Neural cell (in vitro differentiated cells): ENCODE measurements at regions not wholly inside any gene's neighbourhood (a gene's known extent, or its start where the extent isn't known, plus 50 kb on each side); places are given as distances from the start of the nearest gene placed in this dataset.

ENCODE experiments used
- H2AFZ ChIP-seq: fragments of 200-600, 300-800 bp; sonication (generic), shearing (Covaris generic); 2 replicates; pipeline ENCODE4 v1.6.0; 2014; ENCODE audit warnings: low read depth, mild to moderate bottlenecking, antibody characterized with exemption, low read length, moderate library complexity
- H3F3A ChIP-seq: fragments of 200-600 bp; shearing (Covaris generic); 2 replicates; pipeline ENCODE4 v1.6.1; 2016; ENCODE audit warnings: mild to moderate bottlenecking, moderate library complexity, mixed read lengths, antibody characterized with exemption, low read length; ENCODE audit not compliant: insufficient read depth, poor library complexity, severe bottlenecking
- H3K27ac ChIP-seq: fragments of 200-600, 300-800 bp; sonication (generic), shearing (Covaris generic); 2 replicates; pipeline ENCODE4 v1.5.1; 2014; ENCODE audit warnings: mild to moderate bottlenecking, low read length, moderate library complexity
- H3K27me3 ChIP-seq: fragments of 300-800, 200-600 bp; sonication (generic), shearing (Covaris generic); 2 replicates; pipeline ENCODE4 v1.6.0; 2014; ENCODE audit warnings: mild to moderate bottlenecking, low read depth, low read length, moderate library complexity; ENCODE audit not compliant: insufficient read depth
- H3K36me3 ChIP-seq: fragments of 300-800, 200-600 bp; sonication (generic), shearing (Covaris generic); 2 replicates; pipeline ENCODE4 v1.5.1; 2014; ENCODE audit warnings: mild to moderate bottlenecking, antibody characterized with exemption, low read length, moderate library complexity; ENCODE audit not compliant: insufficient read depth
- H3K4me2 ChIP-seq: fragments of 300-800, 200-600 bp; sonication (generic), shearing (Covaris generic); 2 replicates; pipeline ENCODE4 v1.6.0; 2014; ENCODE audit warnings: mild to moderate bottlenecking, low read length
- H3K4me3 ChIP-seq: fragments of 300-800, 200-600 bp; sonication (generic), shearing (Covaris generic); 2 replicates; pipeline ENCODE4 v1.5.1; 2014; ENCODE audit warnings: mild to moderate bottlenecking, low read length, moderate library complexity
- H3K79me2 ChIP-seq: fragments of 200-600 bp; shearing (Covaris generic); replicated peaks from 2 replicates; pipeline ENCODE4 v1.6.0; 2014; ENCODE audit warnings: mild to moderate bottlenecking, low read length, moderate library complexity; ENCODE audit not compliant: insufficient read depth
- H3K9ac ChIP-seq: fragments of 300-800, 200-600 bp; sonication (generic), shearing (Covaris generic); 2 replicates; pipeline ENCODE4 v1.6.1; 2016; ENCODE audit warnings: mild to moderate bottlenecking, low read length, mixed read lengths
- H3K9me2 ChIP-seq: fragments of 200-600 bp; shearing (Covaris generic); 2 replicates; pipeline ENCODE4 v1.6.1; 2016; ENCODE audit warnings: mild to moderate bottlenecking, low read length, mixed read lengths; ENCODE audit not compliant: insufficient read depth
- H3K9me3 ChIP-seq: fragments of 200-600, 300-800 bp; sonication (generic), shearing (Covaris generic); 2 replicates; pipeline ENCODE4 v1.6.1; 2016; ENCODE audit warnings: mild to moderate bottlenecking, mixed run types, low read length, moderate library complexity, mixed read lengths
- H4K20me1 ChIP-seq: fragments of 200-600 bp; shearing (Covaris generic); 2 replicates; pipeline ENCODE4 v1.6.1; 2016; ENCODE audit warnings: mild to moderate bottlenecking, mixed run types; ENCODE audit not compliant: insufficient read depth
- EP300 ChIP-seq: fragments of 450-650 bp; conservative IDR thresholded peaks from 2 replicates; pipeline ENCODE4 v1.6.1; 2014; ENCODE audit warnings: antibody characterized with exemption, mild to moderate bottlenecking, moderate library complexity; ENCODE audit not compliant: poor library complexity, severe bottlenecking
- EZH2 ChIP-seq: fragments of 200-600, 300-800 bp; shearing (Covaris generic), sonication (generic); IDR thresholded peaks from 2 replicates; pipeline ENCODE4 v1.6.1; 2014; ENCODE audit warnings: antibody characterized with exemption, low read length, borderline replicate concordance, mild to moderate bottlenecking; ENCODE audit not compliant: insufficient read depth, poor library complexity, severe bottlenecking
- MXI1 ChIP-seq: fragments of 450-650 bp; conservative IDR thresholded peaks from 2 replicates; pipeline ENCODE4 v1.6.1; 2014; ENCODE audit warnings: antibody characterized with exemption, mild to moderate bottlenecking; ENCODE audit not compliant: poor library complexity, severe bottlenecking
- POLR2AphosphoS5 ChIP-seq: IDR thresholded peaks from 2 replicates; pipeline ENCODE4 v1.6.1; 2012
- RAD21 ChIP-seq: fragments of 450-650 bp; conservative IDR thresholded peaks from 2 replicates; pipeline ENCODE4 v1.6.1; 2014; ENCODE audit warnings: antibody characterized with exemption, mild to moderate bottlenecking, moderate library complexity
- SMC3 ChIP-seq: fragments of 450-650 bp; conservative IDR thresholded peaks from 2 replicates; pipeline ENCODE4 v1.6.1; 2014; ENCODE audit warnings: antibody characterized with exemption, mild to moderate bottlenecking, moderate library complexity; ENCODE audit not compliant: poor library complexity
- TAF1 ChIP-seq: IDR thresholded peaks from 2 replicates; pipeline ENCODE4 v1.6.1; 2012; ENCODE audit warnings: low read depth
- TF ChIP-seq, protein P1 (sequence below): IDR thresholded peaks from 2 replicates; pipeline ENCODE4 v1.6.1; 2012; ENCODE audit warnings: borderline replicate concordance
- TF ChIP-seq, protein P2 (sequence below): fragments of 450-650 bp; IDR thresholded peaks from 2 replicates; pipeline ENCODE4 v1.5.1; 2014; ENCODE audit warnings: antibody characterized with exemption, mild to moderate bottlenecking, moderate library complexity; ENCODE audit not compliant: poor library complexity, severe bottlenecking

GRCh38 chrX:122440832-122441231 lies 743.2 kb upstream of the GRIA3 start:
- Histone ChIP-seq H3F3A (no peaks in the 10 kb centered on the region), H3K4me3 (no peak overlapping the region), H3K9me3 (no peaks in the 10 kb centered on the region), H3K4me2 (no peak overlapping the region), H2AFZ (no peak overlapping the region), H3K9me2 (no peaks in the 10 kb centered on the region), H3K36me3 (no peaks in the 10 kb centered on the region), H3K9ac (no peak overlapping the region), H4K20me1 (no peaks in the 10 kb centered on the region), H3K27me3 (no peaks in the 10 kb centered on the region), H3K79me2 (no peaks in the 10 kb centered on the region), H3K27ac (no peak overlapping the region)
- no peak for TF ChIP-seq MXI1
- TF ChIP-seq, protein P1, sequence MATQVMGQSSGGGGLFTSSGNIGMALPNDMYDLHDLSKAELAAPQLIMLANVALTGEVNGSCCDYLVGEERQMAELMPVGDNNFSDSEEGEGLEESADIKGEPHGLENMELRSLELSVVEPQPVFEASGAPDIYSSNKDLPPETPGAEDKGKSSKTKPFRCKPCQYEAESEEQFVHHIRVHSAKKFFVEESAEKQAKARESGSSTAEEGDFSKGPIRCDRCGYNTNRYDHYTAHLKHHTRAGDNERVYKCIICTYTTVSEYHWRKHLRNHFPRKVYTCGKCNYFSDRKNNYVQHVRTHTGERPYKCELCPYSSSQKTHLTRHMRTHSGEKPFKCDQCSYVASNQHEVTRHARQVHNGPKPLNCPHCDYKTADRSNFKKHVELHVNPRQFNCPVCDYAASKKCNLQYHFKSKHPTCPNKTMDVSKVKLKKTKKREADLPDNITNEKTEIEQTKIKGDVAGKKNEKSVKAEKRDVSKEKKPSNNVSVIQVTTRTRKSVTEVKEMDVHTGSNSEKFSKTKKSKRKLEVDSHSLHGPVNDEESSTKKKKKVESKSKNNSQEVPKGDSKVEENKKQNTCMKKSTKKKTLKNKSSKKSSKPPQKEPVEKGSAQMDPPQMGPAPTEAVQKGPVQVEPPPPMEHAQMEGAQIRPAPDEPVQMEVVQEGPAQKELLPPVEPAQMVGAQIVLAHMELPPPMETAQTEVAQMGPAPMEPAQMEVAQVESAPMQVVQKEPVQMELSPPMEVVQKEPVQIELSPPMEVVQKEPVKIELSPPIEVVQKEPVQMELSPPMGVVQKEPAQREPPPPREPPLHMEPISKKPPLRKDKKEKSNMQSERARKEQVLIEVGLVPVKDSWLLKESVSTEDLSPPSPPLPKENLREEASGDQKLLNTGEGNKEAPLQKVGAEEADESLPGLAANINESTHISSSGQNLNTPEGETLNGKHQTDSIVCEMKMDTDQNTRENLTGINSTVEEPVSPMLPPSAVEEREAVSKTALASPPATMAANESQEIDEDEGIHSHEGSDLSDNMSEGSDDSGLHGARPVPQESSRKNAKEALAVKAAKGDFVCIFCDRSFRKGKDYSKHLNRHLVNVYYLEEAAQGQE: no peak
- TF ChIP-seq EP300: no peak
- no peak for TF ChIP-seq TAF1
- no peak for TF ChIP-seq RAD21
- TF ChIP-seq EZH2: no peak
- TF ChIP-seq POLR2AphosphoS5: no peak
- TF ChIP-seq, protein P2, sequence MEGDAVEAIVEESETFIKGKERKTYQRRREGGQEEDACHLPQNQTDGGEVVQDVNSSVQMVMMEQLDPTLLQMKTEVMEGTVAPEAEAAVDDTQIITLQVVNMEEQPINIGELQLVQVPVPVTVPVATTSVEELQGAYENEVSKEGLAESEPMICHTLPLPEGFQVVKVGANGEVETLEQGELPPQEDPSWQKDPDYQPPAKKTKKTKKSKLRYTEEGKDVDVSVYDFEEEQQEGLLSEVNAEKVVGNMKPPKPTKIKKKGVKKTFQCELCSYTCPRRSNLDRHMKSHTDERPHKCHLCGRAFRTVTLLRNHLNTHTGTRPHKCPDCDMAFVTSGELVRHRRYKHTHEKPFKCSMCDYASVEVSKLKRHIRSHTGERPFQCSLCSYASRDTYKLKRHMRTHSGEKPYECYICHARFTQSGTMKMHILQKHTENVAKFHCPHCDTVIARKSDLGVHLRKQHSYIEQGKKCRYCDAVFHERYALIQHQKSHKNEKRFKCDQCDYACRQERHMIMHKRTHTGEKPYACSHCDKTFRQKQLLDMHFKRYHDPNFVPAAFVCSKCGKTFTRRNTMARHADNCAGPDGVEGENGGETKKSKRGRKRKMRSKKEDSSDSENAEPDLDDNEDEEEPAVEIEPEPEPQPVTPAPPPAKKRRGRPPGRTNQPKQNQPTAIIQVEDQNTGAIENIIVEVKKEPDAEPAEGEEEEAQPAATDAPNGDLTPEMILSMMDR: no peak
- TF ChIP-seq SMC3: no peak

GRCh38 chrX:122441451-122441850 lies 742.6 kb upstream of the GRIA3 start:
- Histone ChIP-seq H3K9me2 (no peaks in the 10 kb centered on the region), H2AFZ (no peak overlapping the region), H3K27ac (no peak overlapping the region), H3F3A (no peaks in the 10 kb centered on the region), H3K27me3 (no peaks in the 10 kb centered on the region), H3K4me2 (no peak overlapping the region), H3K79me2 (no peaks in the 10 kb centered on the region), H4K20me1 (no peaks in the 10 kb centered on the region), H3K9ac (no peak overlapping the region), H3K9me3 (no peaks in the 10 kb centered on the region), H3K4me3 (no peak overlapping the region), H3K36me3 (no peaks in the 10 kb centered on the region)
- no peak for TF ChIP-seq POLR2AphosphoS5
- TF ChIP-seq SMC3: no peak
- no peak for TF ChIP-seq TAF1
- TF ChIP-seq, protein P1: no peak
- TF ChIP-seq EP300: no peak
- no peak for TF ChIP-seq MXI1
- no peak for TF ChIP-seq EZH2
- TF ChIP-seq RAD21: no peak
- TF ChIP-seq, protein P2: no peak
